ENCODE measurements at regions not wholly inside any gene's neighbourhood (a gene's known extent, or its start where the extent isn't known, plus 50 kb on each side); places are given as distances from the start of the nearest gene placed in this dataset.

DNA sequence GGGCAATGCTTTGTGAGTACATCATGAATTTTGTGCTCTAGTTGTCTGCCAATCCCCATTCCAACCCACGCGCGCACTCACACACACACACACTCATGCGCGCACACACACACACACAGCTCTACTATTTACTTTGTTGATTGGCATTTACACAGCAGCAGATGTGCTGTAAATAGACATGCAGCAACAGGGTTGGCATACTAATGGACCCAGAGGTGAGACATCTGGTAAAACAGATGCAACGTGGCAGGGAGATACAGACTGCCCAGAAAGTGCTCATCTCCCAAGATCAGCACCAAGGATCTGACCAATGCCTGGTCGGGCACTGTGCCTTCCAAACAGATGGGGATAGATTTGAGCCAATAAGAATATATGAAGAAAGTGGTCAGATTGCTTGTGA, 873.0 kb downstream of the SORCS3 start:
- TF ChIP-seq, protein P1, sequence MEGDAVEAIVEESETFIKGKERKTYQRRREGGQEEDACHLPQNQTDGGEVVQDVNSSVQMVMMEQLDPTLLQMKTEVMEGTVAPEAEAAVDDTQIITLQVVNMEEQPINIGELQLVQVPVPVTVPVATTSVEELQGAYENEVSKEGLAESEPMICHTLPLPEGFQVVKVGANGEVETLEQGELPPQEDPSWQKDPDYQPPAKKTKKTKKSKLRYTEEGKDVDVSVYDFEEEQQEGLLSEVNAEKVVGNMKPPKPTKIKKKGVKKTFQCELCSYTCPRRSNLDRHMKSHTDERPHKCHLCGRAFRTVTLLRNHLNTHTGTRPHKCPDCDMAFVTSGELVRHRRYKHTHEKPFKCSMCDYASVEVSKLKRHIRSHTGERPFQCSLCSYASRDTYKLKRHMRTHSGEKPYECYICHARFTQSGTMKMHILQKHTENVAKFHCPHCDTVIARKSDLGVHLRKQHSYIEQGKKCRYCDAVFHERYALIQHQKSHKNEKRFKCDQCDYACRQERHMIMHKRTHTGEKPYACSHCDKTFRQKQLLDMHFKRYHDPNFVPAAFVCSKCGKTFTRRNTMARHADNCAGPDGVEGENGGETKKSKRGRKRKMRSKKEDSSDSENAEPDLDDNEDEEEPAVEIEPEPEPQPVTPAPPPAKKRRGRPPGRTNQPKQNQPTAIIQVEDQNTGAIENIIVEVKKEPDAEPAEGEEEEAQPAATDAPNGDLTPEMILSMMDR (conservative IDR thresholded peaks at IDR 0.05; ENCODE audit: low read depth in 2 of 2) = no peak
- no peak for TF ChIP-seq EZH2phosphoT487 (IDR thresholded peaks at IDR 0.05; ENCODE audit: unreplicated experiment)
- no peak for TF ChIP-seq EZH2 (IDR thresholded peaks at IDR 0.05; ENCODE audit: low read depth, unreplicated experiment)
- no peak for TF ChIP-seq REST (IDR thresholded peaks at IDR 0.05; ENCODE audit: unreplicated experiment)
- no peak for TF ChIP-seq ZNF462 (CRISPR knock-in tag; IDR thresholded peaks at IDR 0.05)
- no peak for TF ChIP-seq POLR2AphosphoS5 (IDR thresholded peaks at IDR 0.05; ENCODE audit: low read depth)
- TF ChIP-seq JUNB (IDR thresholded peaks at IDR 0.05; ENCODE audit: unreplicated experiment) = no peak
- TF ChIP-seq ETS1 (IDR thresholded peaks at IDR 0.05) = no peak
- TF ChIP-seq NANOG (IDR thresholded peaks at IDR 0.05; ENCODE audit: borderline replicate concordance) = no peak
- no peak for TF ChIP-seq ZNF331 (CRISPR knock-in tag; IDR thresholded peaks at IDR 0.05; ENCODE audit: low read depth)
- no peak for TF ChIP-seq ZNF114 (CRISPR knock-in tag; IDR thresholded peaks at IDR 0.05)
- TF ChIP-seq CREB1 (CRISPR knock-in tag; IDR thresholded peaks at IDR 0.05; ENCODE audit: low read depth) = no peak
- TF ChIP-seq STAT1 (IDR thresholded peaks at IDR 0.05; ENCODE audit: unreplicated experiment) = no peak

Data from GM23338 (cell line).